Liver (tissue), 8 donors: ENCODE measurements at regions not wholly inside any gene's neighbourhood (a gene's known extent, or its start where the extent isn't known, plus 50 kb on each side); places are given as distances from the start of the nearest gene placed in this dataset.

Experiments
- DNase-seq: peaks from one replicate; pipeline ENCODE4 v3.0.0-alpha.2; 2017; ENCODE audit warnings: low spot score
- H3K27ac ChIP-seq, 2 donors: one replicate each; pipeline ENCODE4 v1.7.0; 2013; ENCODE audit warnings: inconsistent platforms in 2 of 2, low read length in 2 of 2, control low read depth in 1 of 2, low read depth in 1 of 2, mild to moderate bottlenecking in 1 of 2
- H3K27me3 ChIP-seq, 4 donors: one replicate each; pipeline versions ENCODE4 v1.6.1 to v1.7.0; 2013; ENCODE audit warnings: low read length in 3 of 4, inconsistent platforms in 1 of 4, mild to moderate bottlenecking in 1 of 4, moderate library complexity in 1 of 4; ENCODE audit not compliant: control insufficient read depth in 4 of 4, insufficient read depth in 4 of 4
- H3K36me3 ChIP-seq, 4 donors: one replicate each; pipeline versions ENCODE4 v1.6.1 to v1.7.0; 2013; ENCODE audit warnings: low read length in 3 of 4, mild to moderate bottlenecking in 3 of 4, low read depth in 1 of 4, moderate library complexity in 1 of 4; ENCODE audit not compliant: control insufficient read depth in 4 of 4, insufficient read depth in 3 of 4
- H3K4me1 ChIP-seq, 4 donors: one replicate each; pipeline versions ENCODE4 v1.6.1 to v1.7.0; 2013; ENCODE audit warnings: low read length in 3 of 4, mild to moderate bottlenecking in 3 of 4, moderate library complexity in 1 of 4; ENCODE audit not compliant: control insufficient read depth in 4 of 4, insufficient read depth in 4 of 4
- H3K4me3 ChIP-seq, 3 donors: one replicate each; pipeline versions ENCODE4 v1.6.1 to v1.7.0; 2013; ENCODE audit warnings: low read length in 3 of 3, control low read depth in 1 of 3, low read depth in 1 of 3, mild to moderate bottlenecking in 1 of 3
- H3K9ac ChIP-seq, 2 donors: one replicate each; pipeline ENCODE4 v1.7.0; 2013; ENCODE audit warnings: low read length in 2 of 2, mild to moderate bottlenecking in 2 of 2, moderate library complexity in 2 of 2, control low read depth in 1 of 2, low read depth in 1 of 2
- H3K9me3 ChIP-seq, 4 donors: one replicate each; pipeline versions ENCODE4 v1.6.1 to v1.7.0; 2013; ENCODE audit warnings: low read length in 3 of 4; ENCODE audit not compliant: control insufficient read depth in 4 of 4
- CTCF ChIP-seq: fragments of 150-350 bp; IDR thresholded peaks from 2 replicates; pipeline ENCODE4 v1.5.1; 2017; ENCODE audit warnings: improper control_type of control experiment, low read depth, low read length; ENCODE audit not compliant: missing input control
- EGR1 ChIP-seq, 2 donors: IDR thresholded peaks; 2 replicates each; pipeline ENCODE4 v1.6.1; 2016 to 2018; ENCODE audit warnings: antibody characterized with exemption in 2 of 2, low read depth in 2 of 2
- FOXA1 ChIP-seq: IDR thresholded peaks from 2 replicates; pipeline ENCODE4 v1.6.1; 2016; ENCODE audit warnings: antibody characterized with exemption
- FOXA2 ChIP-seq: IDR thresholded peaks from 2 replicates; pipeline ENCODE4 v1.6.1; 2016; ENCODE audit warnings: antibody characterized with exemption
- GABPA ChIP-seq, 2 donors: IDR thresholded peaks in 1 of 2; conservative IDR thresholded peaks in 1 of 2; 2 replicates each; pipeline ENCODE4 v1.6.1; 2016; ENCODE audit warnings: antibody characterized with exemption in 2 of 2, mild to moderate bottlenecking in 1 of 2, moderate library complexity in 1 of 2
- HNF4G ChIP-seq: IDR thresholded peaks from 2 replicates; pipeline ENCODE4 v1.6.1; 2016; ENCODE audit warnings: antibody characterized with exemption
- JUND ChIP-seq, 2 donors: IDR thresholded peaks; 2 replicates each; pipeline ENCODE4 v1.6.1; 2016; ENCODE audit warnings: antibody characterized with exemption in 2 of 2
- NR2F2 ChIP-seq: IDR thresholded peaks from 2 replicates; pipeline ENCODE4 v1.6.1; 2016; ENCODE audit warnings: antibody characterized with exemption
- RAD21 ChIP-seq, 2 donors: IDR thresholded peaks; 2 replicates each; pipeline ENCODE4 v1.6.1; 2016; ENCODE audit warnings: antibody characterized with exemption in 2 of 2, mild to moderate bottlenecking in 2 of 2
- REST ChIP-seq: IDR thresholded peaks from 2 replicates; pipeline ENCODE4 v1.6.1; 2016; ENCODE audit warnings: antibody characterized with exemption, mild to moderate bottlenecking
- RXRA ChIP-seq, 2 donors: IDR thresholded peaks; 2 replicates each; pipeline ENCODE4 v1.6.1; 2017 to 2018; ENCODE audit warnings: antibody characterized with exemption in 2 of 2, mild to moderate bottlenecking in 1 of 2
- SP1 ChIP-seq: IDR thresholded peaks from 2 replicates; pipeline ENCODE4 v1.6.1; 2018; ENCODE audit warnings: antibody characterized with exemption, mild to moderate bottlenecking
- TAF1 ChIP-seq: conservative IDR thresholded peaks from 2 replicates; pipeline ENCODE4 v1.6.1; 2016; ENCODE audit warnings: antibody characterized with exemption, mild to moderate bottlenecking
- YY1 ChIP-seq: IDR thresholded peaks from 2 replicates; pipeline ENCODE4 v1.6.1; 2016; ENCODE audit warnings: antibody characterized with exemption, mild to moderate bottlenecking
- WGBS: extraction: QIAGEN DNeasy Blood & Tissue Kit; methylation state at CpG from one replicate; pipeline ENCODE4 v1.1.7; 2013; 5-methylcytosine and 5-hydroxymethylcytosine counted together
- TF ChIP-seq, protein P1 (sequence below): IDR thresholded peaks from 2 replicates; pipeline ENCODE4 v1.6.1; 2016; ENCODE audit warnings: antibody characterized with exemption
- TF ChIP-seq, protein P2 (sequence below): IDR thresholded peaks from 2 replicates; pipeline ENCODE4 v1.6.1; 2016; ENCODE audit warnings: antibody characterized with exemption
- TF ChIP-seq, protein P3 (sequence below): IDR thresholded peaks from 2 replicates; pipeline ENCODE4 v1.6.1; 2016; ENCODE audit warnings: antibody characterized with exemption
- donor health status: healthy.
- donor health status: healthy.
- donor health status: healthy.
- donor health status: healthy.
- donor health status: healthy.

- peak; percentile 60 for DNase-seq
- no peaks in the 10 kb centered on the region for H3K27me3 ChIP-seq
- no peak overlapping the region for H3K27ac ChIP-seq
- H3K9ac ChIP-seq: no peak overlapping the region
- no peaks in the 10 kb centered on the region for H3K9me3 ChIP-seq
- no peaks in the 10 kb centered on the region for H3K36me3 ChIP-seq
- no peak overlapping the region for H3K4me3 ChIP-seq
- peaks cover 0 to 4% (median 0%) of the 10 kb centered on the region in 4 donors for H3K4me1 ChIP-seq
- TF ChIP-seq REST (no peak), GABPA (IDR thresholded peaks at IDR 0.05 in 1 of 2, conservative IDR thresholded peaks at IDR 0.05 in 1 of 2) (no peak), FOXA1 (no peak), EGR1 (IDR thresholded peaks at IDR 0.05; ENCODE audit: low read depth in 2 of 2) (no peak), NR2F2 (peak; percentile 65), YY1 (no peak), HNF4G (no peak), FOXA2 (no peak), JUND (IDR thresholded peaks at IDR 0.05) (no peak), SP1 (no peak), RAD21 (IDR thresholded peaks at IDR 0.05) (peak; percentile 76 to 80), TAF1 (no peak), CTCF (peak; percentile 80), RXRA (IDR thresholded peaks at IDR 0.05) (no peak)
- TF ChIP-seq, protein P1, sequence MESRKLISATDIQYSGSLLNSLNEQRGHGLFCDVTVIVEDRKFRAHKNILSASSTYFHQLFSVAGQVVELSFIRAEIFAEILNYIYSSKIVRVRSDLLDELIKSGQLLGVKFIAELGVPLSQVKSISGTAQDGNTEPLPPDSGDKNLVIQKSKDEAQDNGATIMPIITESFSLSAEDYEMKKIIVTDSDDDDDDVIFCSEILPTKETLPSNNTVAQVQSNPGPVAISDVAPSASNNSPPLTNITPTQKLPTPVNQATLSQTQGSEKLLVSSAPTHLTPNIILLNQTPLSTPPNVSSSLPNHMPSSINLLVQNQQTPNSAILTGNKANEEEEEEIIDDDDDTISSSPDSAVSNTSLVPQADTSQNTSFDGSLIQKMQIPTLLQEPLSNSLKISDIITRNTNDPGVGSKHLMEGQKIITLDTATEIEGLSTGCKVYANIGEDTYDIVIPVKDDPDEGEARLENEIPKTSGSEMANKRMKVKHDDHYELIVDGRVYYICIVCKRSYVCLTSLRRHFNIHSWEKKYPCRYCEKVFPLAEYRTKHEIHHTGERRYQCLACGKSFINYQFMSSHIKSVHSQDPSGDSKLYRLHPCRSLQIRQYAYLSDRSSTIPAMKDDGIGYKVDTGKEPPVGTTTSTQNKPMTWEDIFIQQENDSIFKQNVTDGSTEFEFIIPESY: no peak
- TF ChIP-seq, protein P2, sequence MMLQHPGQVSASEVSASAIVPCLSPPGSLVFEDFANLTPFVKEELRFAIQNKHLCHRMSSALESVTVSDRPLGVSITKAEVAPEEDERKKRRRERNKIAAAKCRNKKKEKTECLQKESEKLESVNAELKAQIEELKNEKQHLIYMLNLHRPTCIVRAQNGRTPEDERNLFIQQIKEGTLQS: no peak
- TF ChIP-seq, protein P3, sequence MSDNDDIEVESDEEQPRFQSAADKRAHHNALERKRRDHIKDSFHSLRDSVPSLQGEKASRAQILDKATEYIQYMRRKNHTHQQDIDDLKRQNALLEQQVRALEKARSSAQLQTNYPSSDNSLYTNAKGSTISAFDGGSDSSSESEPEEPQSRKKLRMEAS: no peak
- WGBS: 48% methylated on average over 21 of the region's 21 CpGs
Measured at GRCh38 chr21:41612674-41613532, 104.9 kb upstream of the TMPRSS2 start.
